A673 (cell line): ENCODE measurements at regions not wholly inside any gene's neighbourhood (a gene's known extent, or its start where the extent isn't known, plus 50 kb on each side); places are given as distances from the start of the nearest gene placed in this dataset.

Experiments used
- BruUV-seq: library from RNA; stranded (reverse); fragments of 400-500 nt; replicated peaks from 2 replicates; lab custom pipeline; 2021; lab: Mats Ljungman, UMichigan
- CTCF ChIA-PET: fragments of 300-600 bp; sonication (Branson Sonifier 250); formaldehyde crosslinking; loops from one replicate; lab custom pipeline; 2022; ENCODE audit warnings: antibody characterized with exemption; lab: Charles Lee
- POLR2A ChIA-PET: fragments of 300-600 bp; sonication (Branson Sonifier 250); formaldehyde crosslinking; loops from one replicate; lab custom pipeline; 2022; ENCODE audit warnings: antibody characterized with exemption; ENCODE audit not compliant: low non-redundant PET; lab: Charles Lee
- DNase-seq: peaks from one replicate; pipeline ENCODE4 v3.0.0-alpha.2; 2015; ENCODE audit warnings: low spot score
- H3K27ac ChIP-seq: fragments of 200-600 bp; sonication (generic); 2 replicates; pipeline ENCODE4 v1.5.1; 2016; ENCODE audit warnings: mixed run types, low read depth, mild to moderate bottlenecking, mixed read lengths, antibody characterized with exemption, low read length; ENCODE audit not compliant: poor library complexity, severe bottlenecking
- H3K27me3 ChIP-seq: fragments of 200-600 bp; sonication (generic); replicated peaks from 2 replicates; pipeline ENCODE4 v1.6.1; 2017; ENCODE audit warnings: mixed run types, low read depth, mild to moderate bottlenecking, mixed read lengths, antibody characterized with exemption, low read length; ENCODE audit not compliant: insufficient read depth, poor library complexity
- H3K36me3 ChIP-seq: fragments of 200-600 bp; sonication (generic); 2 replicates; pipeline ENCODE4 v1.6.1; 2016; ENCODE audit warnings: mixed run types, mild to moderate bottlenecking, mixed read lengths, antibody characterized with exemption, low read length; ENCODE audit not compliant: insufficient read depth, poor library complexity, severe bottlenecking
- H3K4me1 ChIP-seq: fragments of 200-600 bp; sonication (generic); 2 replicates; pipeline ENCODE4 v1.6.1; 2017; ENCODE audit warnings: mixed run types, mild to moderate bottlenecking, mixed read lengths, antibody characterized with exemption, low read length; ENCODE audit not compliant: insufficient read depth, poor library complexity, severe bottlenecking
- H3K4me3 ChIP-seq: fragments of 200-600 bp; sonication (generic); 2 replicates; pipeline ENCODE4 v1.5.1; 2016; ENCODE audit warnings: low read depth, mixed run types, mild to moderate bottlenecking, mixed read lengths, low read length; ENCODE audit not compliant: poor library complexity, severe bottlenecking
- H3K9me3 ChIP-seq: fragments of 200-600 bp; sonication (generic); 2 replicates; pipeline ENCODE4 v1.6.1; 2016; ENCODE audit warnings: mixed run types, low read depth, mild to moderate bottlenecking, mixed read lengths, antibody characterized with exemption, low read length; ENCODE audit not compliant: poor library complexity, severe bottlenecking
- CTCF ChIP-seq: fragments of 300-800, 200-600 bp; sonication (generic); conservative IDR thresholded peaks from 2 replicates; pipeline ENCODE4 v1.5.1; 2017; ENCODE audit warnings: low read depth, mild to moderate bottlenecking, antibody characterized with exemption, low read length, moderate library complexity, mixed read lengths
- EZH2 ChIP-seq: fragments of 200-600 bp; sonication (generic); IDR thresholded peaks from 2 replicates; pipeline ENCODE4 v1.6.1; 2017; ENCODE audit warnings: borderline replicate concordance, low read depth, mild to moderate bottlenecking, mixed read lengths, antibody characterized with exemption, low read length; ENCODE audit not compliant: poor library complexity, severe bottlenecking
- intact Hi-C: fragments of 100-400 bp; cut with micrococcal nuclease; formaldehyde crosslinking; loops from one replicate; pipeline ENCODE4 v1.10.0; 2022; ENCODE audit not compliant: unreplicated experiment

- no peaks in the 10 kb centered on the region for H3K27me3 ChIP-seq
- ChIA-PET CTCF (no interaction called here), POLR2A (no interaction called here)
- no peaks in the 10 kb centered on the region for H3K9me3 ChIP-seq
- TF ChIP-seq CTCF, result no peak
- no peak for TF ChIP-seq EZH2
- no peak overlapping the region for H3K27ac ChIP-seq
- DNase-seq, result no peak
- H3K4me1 ChIP-seq, result no peaks in the 10 kb centered on the region
- no peak overlapping the region for H3K4me3 ChIP-seq
- intact Hi-C loops, result no loop called here
- H3K36me3 ChIP-seq, result no peaks in the 10 kb centered on the region
- BruUV-seq, result no TSS peak
These were observed 169.6 kb downstream of the EVX1 start for GRCh38 chr7:27412164-27412563.

GRCh38 chr7:27418541-27418940 is 175.9 kb downstream of the EVX1 start:
- Histone ChIP-seq H3K4me1 (no peaks in the 10 kb centered on the region), H3K9me3 (no peaks in the 10 kb centered on the region), H3K27ac (no peak overlapping the region), H3K27me3 (no peaks in the 10 kb centered on the region), H3K36me3 (no peaks in the 10 kb centered on the region), H3K4me3 (no peak overlapping the region)
- no peak for DNase-seq
- intact Hi-C loops, result no loop called here
- BruUV-seq, result no TSS peak
- TF ChIP-seq CTCF (no peak), EZH2 (no peak)
- CTCF ChIA-PET, result no interaction called here
- POLR2A ChIA-PET, result no interaction called here

- ChIA-PET CTCF (no interaction called here), POLR2A (no interaction called here)
- no peaks in the 10 kb centered on the region for H3K4me1 ChIP-seq
- no peaks in the 10 kb centered on the region for H3K9me3 ChIP-seq
- H3K27me3 ChIP-seq, result peaks cover 2% of the 10 kb centered on the region
- DNase-seq, result no peak
- H3K4me3 ChIP-seq, result no peak overlapping the region
- intact Hi-C loops, result no loop called here
- no TSS peak for BruUV-seq
- H3K36me3 ChIP-seq, result no peaks in the 10 kb centered on the region
- H3K27ac ChIP-seq, result no peak overlapping the region
- TF ChIP-seq EZH2 (no peak), CTCF (no peak)
These were observed 177.1 kb downstream of the EVX1 start for GRCh38 chr7:27419581-27420177.
